ENCODE measurements at regions not wholly inside any gene's neighbourhood (a gene's known extent, or its start where the extent isn't known, plus 50 kb on each side); places are given as distances from the start of the nearest gene placed in this dataset.

DNA sequence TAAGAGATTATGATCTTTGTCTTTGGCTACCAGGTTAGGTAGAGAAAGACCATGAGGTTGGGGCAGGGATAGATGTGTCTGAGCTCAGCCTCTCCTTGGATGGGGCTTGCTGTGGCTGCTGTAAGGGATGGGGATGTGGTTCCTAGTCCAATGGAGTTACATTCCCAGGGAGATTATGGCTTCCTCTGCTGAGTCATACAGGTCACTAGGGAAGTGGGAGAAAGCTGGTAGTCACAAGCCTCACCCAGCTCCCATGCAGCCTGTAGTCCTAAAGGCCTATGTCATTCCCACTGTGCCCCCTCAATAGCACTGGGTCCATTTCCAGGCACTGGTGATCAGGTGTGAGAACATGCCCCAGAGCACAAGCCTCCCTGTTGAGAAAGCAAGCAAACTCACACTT, 70.6 kb upstream of the CENPE start:
- no peak for TF ChIP-seq POLR2A (IDR thresholded peaks at IDR 0.05)
- TF ChIP-seq, protein P1, sequence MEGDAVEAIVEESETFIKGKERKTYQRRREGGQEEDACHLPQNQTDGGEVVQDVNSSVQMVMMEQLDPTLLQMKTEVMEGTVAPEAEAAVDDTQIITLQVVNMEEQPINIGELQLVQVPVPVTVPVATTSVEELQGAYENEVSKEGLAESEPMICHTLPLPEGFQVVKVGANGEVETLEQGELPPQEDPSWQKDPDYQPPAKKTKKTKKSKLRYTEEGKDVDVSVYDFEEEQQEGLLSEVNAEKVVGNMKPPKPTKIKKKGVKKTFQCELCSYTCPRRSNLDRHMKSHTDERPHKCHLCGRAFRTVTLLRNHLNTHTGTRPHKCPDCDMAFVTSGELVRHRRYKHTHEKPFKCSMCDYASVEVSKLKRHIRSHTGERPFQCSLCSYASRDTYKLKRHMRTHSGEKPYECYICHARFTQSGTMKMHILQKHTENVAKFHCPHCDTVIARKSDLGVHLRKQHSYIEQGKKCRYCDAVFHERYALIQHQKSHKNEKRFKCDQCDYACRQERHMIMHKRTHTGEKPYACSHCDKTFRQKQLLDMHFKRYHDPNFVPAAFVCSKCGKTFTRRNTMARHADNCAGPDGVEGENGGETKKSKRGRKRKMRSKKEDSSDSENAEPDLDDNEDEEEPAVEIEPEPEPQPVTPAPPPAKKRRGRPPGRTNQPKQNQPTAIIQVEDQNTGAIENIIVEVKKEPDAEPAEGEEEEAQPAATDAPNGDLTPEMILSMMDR (IDR thresholded peaks at IDR 0.05) = no peak
- TF ChIP-seq EP300 (IDR thresholded peaks at IDR 0.05) = no peak

All from stomach (tissue), 4 donors.